ENCODE measurements at regions not wholly inside any gene's neighbourhood (a gene's known extent, or its start where the extent isn't known, plus 50 kb on each side); places are given as distances from the start of the nearest gene placed in this dataset.

- intact Hi-C loops (cut with DNase I), result no loop called here
- Histone ChIP-seq H3K4me3 (no peak overlapping the region), H3K36me3 (no peaks in the 10 kb centered on the region), H3K27me3 (peaks cover 0 to 4% of the 10 kb centered on the region in 2 donors), H3K4me1 (no peaks in the 10 kb centered on the region), H3K27ac (no peak overlapping the region), H3K9me3 (no peaks in the 10 kb centered on the region)
- TF ChIP-seq POLR2A (IDR thresholded peaks at IDR 0.05) (no peak), CTCF (IDR thresholded peaks at IDR 0.05) (no peak)
- no peak for ATAC-seq
- no peak for DNase-seq
- 29% methylated on average over 1 of the region's 1 CpG for WGBS (ENCODE audit: insufficient coverage, low coverage, low lambda C conversion rate, missing lambda C conversion rate)
Measured at GRCh38 chr13:37225414-37226070, 120.1 kb upstream of the CSNK1A1L start.

GRCh38 chr13:37216331-37216730 lies 110.9 kb upstream of the CSNK1A1L start:
- 40% methylated on average over 1 of the region's 1 CpG for WGBS (ENCODE audit: insufficient coverage, low coverage, low lambda C conversion rate, missing lambda C conversion rate)
- DNase-seq, result no peak
- ATAC-seq, result no peak

GRCh38 chr13:37212826-37213225 lies 107.4 kb upstream of the CSNK1A1L start:
- no peaks in the 10 kb centered on the region for H3K9me3 ChIP-seq
- H3K27me3 ChIP-seq, result no peaks in the 10 kb centered on the region
- no peak overlapping the region for H3K4me3 ChIP-seq
- WGBS (ENCODE audit: insufficient coverage, low coverage, low lambda C conversion rate, missing lambda C conversion rate), result 33% methylated on average over 2 of the region's 2 CpGs
- H3K4me1 ChIP-seq, result no peaks in the 10 kb centered on the region
- ATAC-seq (no peak), DNase-seq (no peak)
- TF ChIP-seq POLR2A (IDR thresholded peaks at IDR 0.05) (no peak), CTCF (IDR thresholded peaks at IDR 0.05) (no peak)
- no peaks in the 10 kb centered on the region for H3K36me3 ChIP-seq
- no peak overlapping the region for H3K27ac ChIP-seq
- intact Hi-C loops (cut with DNase I), result no loop called here

More at GRCh38 chr13:37216331-37216730, 110.9 kb upstream of the CSNK1A1L start:
- H3K27me3 ChIP-seq, result peaks cover 0 to under 1% of the 10 kb centered on the region in 2 donors
- no peaks in the 10 kb centered on the region for H3K9me3 ChIP-seq
- intact Hi-C loops (cut with DNase I), result no loop called here
- H3K4me1 ChIP-seq, result no peaks in the 10 kb centered on the region
- H3K4me3 ChIP-seq, result no peak overlapping the region
- no peaks in the 10 kb centered on the region for H3K36me3 ChIP-seq
- TF ChIP-seq CTCF (IDR thresholded peaks at IDR 0.05) (no peak), POLR2A (IDR thresholded peaks at IDR 0.05) (no peak)
- no peak overlapping the region for H3K27ac ChIP-seq

- intact Hi-C loops (cut with DNase I), result no loop called here
- TF ChIP-seq CTCF (IDR thresholded peaks at IDR 0.05), result no peak
- H3K36me3 ChIP-seq, result no peaks in the 10 kb centered on the region
- no peak overlapping the region for H3K4me3 ChIP-seq
- H3K4me1 ChIP-seq, result no peaks in the 10 kb centered on the region
- WGBS (ENCODE audit: insufficient coverage, low coverage, low lambda C conversion rate, missing lambda C conversion rate), result 46% methylated on average over 6 of the region's 7 CpGs
- DNase-seq (no peak), ATAC-seq (no peak)
- no peaks in the 10 kb centered on the region for H3K9me3 ChIP-seq
- no peaks in the 10 kb centered on the region for H3K27me3 ChIP-seq
- H3K27ac ChIP-seq, result no peak overlapping the region
Measured at GRCh38 chr13:37211487-37211886, 106.0 kb upstream of the CSNK1A1L start.

Data from right lobe of liver (tissue), 6 donors.